HG03558 (cell line): ENCODE measurements at regions not wholly inside any gene's neighbourhood (a gene's known extent, or its start where the extent isn't known, plus 50 kb on each side); places are given as distances from the start of the nearest gene placed in this dataset.

Experiments
- ATAC-seq: cut with Tn5 transposase; IDR thresholded peaks from one replicate; pipeline ENCODE4 v1.9.1; 2021; ENCODE audit warnings: moderate number of reproducible peaks; ENCODE audit not compliant: unreplicated experiment; ENCODE audit errors: extremely low read depth

GRCh38 chr1:87165177-87165576, 163.5 kb upstream of the LMO4 start:
- ATAC-seq, result no peak

GRCh38 chr1:87167157-87167789, 161.4 kb upstream of the LMO4 start:
- no peak for ATAC-seq

GRCh38 chr1:87167848-87168525, 160.7 kb upstream of the LMO4 start:
- ATAC-seq, result no peak

GRCh38 chr1:87169263-87169910, 159.3 kb upstream of the LMO4 start:
- no peak for ATAC-seq

- ATAC-seq, result no peak
These were observed 158.5 kb upstream of the LMO4 start for GRCh38 chr1:87170157-87170556.

GRCh38 chr1:87170931-87171598, 157.6 kb upstream of the LMO4 start:
- ATAC-seq, result no peak

- ATAC-seq, result no peak
These were observed 155.4 kb upstream of the LMO4 start for GRCh38 chr1:87173231-87173630.

- no peak for ATAC-seq
These were observed 153.9 kb upstream of the LMO4 start for GRCh38 chr1:87174724-87175245.

GRCh38 chr1:87176087-87176486, 152.6 kb upstream of the LMO4 start:
- no peak for ATAC-seq

- ATAC-seq, result no peak
These were observed 152.2 kb upstream of the LMO4 start for GRCh38 chr1:87176514-87176913.

GRCh38 chr1:87178441-87178840, 150.2 kb upstream of the LMO4 start:
- no peak for ATAC-seq

GRCh38 chr1:87179076-87179810, 149.4 kb upstream of the LMO4 start:
- ATAC-seq, result no peak

- ATAC-seq, result no peak
These were observed 148.7 kb upstream of the LMO4 start for GRCh38 chr1:87179851-87180519.

- ATAC-seq, result no peak
These were observed 148.0 kb upstream of the LMO4 start for GRCh38 chr1:87180682-87181081.

- no peak for ATAC-seq
These were observed 146.1 kb upstream of the LMO4 start for GRCh38 chr1:87182611-87183010.

GRCh38 chr1:87185077-87185476, 143.6 kb upstream of the LMO4 start:
- no peak for ATAC-seq

- ATAC-seq, result no peak
These were observed 142.3 kb upstream of the LMO4 start for GRCh38 chr1:87186346-87186745.

GRCh38 chr1:87188640-87189039, 140.0 kb upstream of the LMO4 start:
- ATAC-seq, result no peak

GRCh38 chr1:87190402-87190801, 138.3 kb upstream of the LMO4 start:
- ATAC-seq, result no peak

GRCh38 chr1:87191646-87192045, 137.0 kb upstream of the LMO4 start:
- ATAC-seq, result no peak
